ENCODE measurements at regions not wholly inside any gene's neighbourhood (a gene's known extent, or its start where the extent isn't known, plus 50 kb on each side); places are given as distances from the start of the nearest gene placed in this dataset.

DNA sequence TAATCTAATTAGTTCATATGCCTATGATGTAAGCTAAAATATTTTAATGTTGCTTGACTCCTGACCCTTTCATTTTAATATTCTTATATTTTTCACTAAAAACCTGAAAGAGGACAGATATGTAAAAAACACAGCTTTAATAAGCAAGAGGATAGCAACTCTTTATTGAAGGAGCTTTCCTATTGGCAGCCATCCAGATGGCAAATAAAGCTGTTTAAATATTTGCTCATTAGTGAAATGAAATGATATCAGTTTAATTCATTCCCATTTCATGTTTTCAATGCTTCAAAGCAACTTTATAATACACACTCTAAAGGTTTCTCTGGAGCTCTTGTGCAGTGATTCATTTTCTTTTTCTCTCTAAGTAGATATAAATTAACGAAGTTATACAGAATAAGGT is 473.4 kb downstream of the PCDH7 start:
- ChIA-PET POLR2A (ENCODE audit: partially characterized antibody) (no interaction called here), CTCF (ENCODE audit: partially characterized antibody) (interaction anchor here (1.3 kb wide), 1 partner anchor 20 kb away, joined by 4 read pairs; no protein-coding TSS in a partner anchor)
- H3K18ac ChIP-seq (ENCODE audit: extremely low read depth, low read length), result no peak overlapping the region
- no peak overlapping the region for H4K91ac ChIP-seq (replicated peaks; ENCODE audit: insufficient read length, low read length)
- H3K4me1 ChIP-seq (replicated peaks in 1 of 4; ENCODE audit: control insufficient read depth in 3 of 4, insufficient read depth in 4 of 4, low read length in 3 of 4), result no peaks in the 10 kb centered on the region
- no peak overlapping the region for H2AFZ ChIP-seq (ENCODE audit: low read length)
- no peak overlapping the region for H2BK12ac ChIP-seq (ENCODE audit: low read depth, low read length)
- H4K8ac ChIP-seq (ENCODE audit: extremely low read depth, insufficient read depth, low read length), result no peak overlapping the region
- no peak overlapping the region for H3K23ac ChIP-seq (ENCODE audit: insufficient read length)
- no peak overlapping the region for H2AK5ac ChIP-seq (ENCODE audit: low read depth, low read length)
- no peak overlapping the region for H2BK20ac ChIP-seq (ENCODE audit: low read length)
- no peaks in the 10 kb centered on the region for H3K27me3 ChIP-seq (replicated peaks in 1 of 4; ENCODE audit: control insufficient read depth in 3 of 4, extremely low read depth in 1 of 4, insufficient read depth in 3 of 4, low read length in 3 of 4)
- H3K9ac ChIP-seq (replicated peaks in 1 of 4; ENCODE audit: extremely low read depth in 1 of 4, low read depth in 3 of 4, low read length in 3 of 4), result no peak overlapping the region
- no peak overlapping the region for H2BK15ac ChIP-seq (ENCODE audit: low read length)
- H3K23me2 ChIP-seq (ENCODE audit: low read depth, low read length), result no peaks in the 10 kb centered on the region
- H3K14ac ChIP-seq (ENCODE audit: insufficient read length), result no peak overlapping the region
- no peak overlapping the region for H3K27ac ChIP-seq (ENCODE audit: low read depth, low read length)
- no peaks in the 10 kb centered on the region for H4K20me1 ChIP-seq (replicated peaks in 1 of 2; ENCODE audit: control insufficient read depth in 1 of 2, insufficient read depth in 2 of 2, low read length in 2 of 2)
- H3K79me2 ChIP-seq (ENCODE audit: control insufficient read depth in 1 of 2, insufficient read depth in 2 of 2, low read length in 2 of 2), result no peaks in the 10 kb centered on the region
- H3K4ac ChIP-seq (replicated peaks; ENCODE audit: insufficient read length, low read depth, low read length), result no peak overlapping the region
- H3K56ac ChIP-seq (replicated peaks; ENCODE audit: insufficient read length, low read depth, low read length), result no peak overlapping the region
- no peak overlapping the region for H4K5ac ChIP-seq (ENCODE audit: insufficient read length, low read depth, low read length)
- no peaks in the 10 kb centered on the region for H3K36me3 ChIP-seq (ENCODE audit: control insufficient read depth in 2 of 4, insufficient read depth in 4 of 4, low read length in 3 of 4)
- DNase-seq (ENCODE audit: low read depth in 1 of 2, low spot score in 2 of 2), result no peak
- H3K4me2 ChIP-seq (ENCODE audit: insufficient read depth in 1 of 2, low read depth in 2 of 2, low read length in 2 of 2), result no peak overlapping the region
- no peak overlapping the region for H3K4me3 ChIP-seq (ENCODE audit: extremely low read depth in 1 of 4, insufficient read depth in 2 of 4, low read depth in 3 of 4, low read length in 4 of 4)
- H3K79me1 ChIP-seq (ENCODE audit: low read depth, low read length), result no peaks in the 10 kb centered on the region
- no peak overlapping the region for H2BK120ac ChIP-seq (replicated peaks; ENCODE audit: low read depth, low read length)
- H3K9me3 ChIP-seq (ENCODE audit: insufficient read depth in 2 of 2, low read depth in 1 of 2, low read length in 1 of 2), result no peaks in the 10 kb centered on the region
- no peak for FAIRE-seq
- WGBS, 2 experiments (ENCODE audit: extremely low coverage in 1 of 2, insufficient coverage in 1 of 2, insufficient read length in 1 of 2, insufficient replicate concordance in 2 of 2, low coverage in 1 of 2, low lambda C conversion rate in 2 of 2, missing lambda C conversion rate in 1 of 2), result 82% methylated on average over 1 of the region's 1 CpG; no CpG with 5 or more reads in 1 of the 2 experiments
- no peak overlapping the region for H2BK5ac ChIP-seq (ENCODE audit: low read depth, low read length)
- TF ChIP-seq JUN (IDR thresholded peaks at IDR 0.05; ENCODE audit: low read depth, low read length), result no peak
- no peak for TF ChIP-seq RFX5 (IDR thresholded peaks at IDR 0.05; ENCODE audit: borderline replicate concordance, low read depth, low read length)
- no peak for TF ChIP-seq MAFK (IDR thresholded peaks at IDR 0.05; ENCODE audit: low read depth, low read length)
- no peak for TF ChIP-seq ATF2 (IDR thresholded peaks at IDR 0.05; ENCODE audit: low read length)
- no peak for TF ChIP-seq KDM1A (IDR thresholded peaks at IDR 0.05; ENCODE audit: borderline replicate concordance, low read length)
- no peak for TF ChIP-seq JUND (IDR thresholded peaks at IDR 0.05; ENCODE audit: low read length)
- TF ChIP-seq SIN3A (conservative IDR thresholded peaks at IDR 0.05 in 1 of 2, IDR thresholded peaks at IDR 0.05 in 1 of 2; ENCODE audit: low read depth in 1 of 2, low read length in 2 of 2), result no peak
- TF ChIP-seq NRF1 (IDR thresholded peaks at IDR 0.05; ENCODE audit: low read depth, low read length), result no peak
- no peak for TF ChIP-seq POLR2AphosphoS5 (IDR thresholded peaks at IDR 0.05; ENCODE audit: low read depth, low read length)
- no peak for TF ChIP-seq RXRA (IDR thresholded peaks at IDR 0.05; ENCODE audit: insufficient read depth, low read depth, low read length)
- no peak for TF ChIP-seq SP2 (IDR thresholded peaks at IDR 0.05; ENCODE audit: low read length)
- no peak for TF ChIP-seq ASH2L (IDR thresholded peaks at IDR 0.05; ENCODE audit: low read length)
- no peak for TF ChIP-seq EGR1 (IDR thresholded peaks at IDR 0.05; ENCODE audit: borderline replicate concordance, low read depth, low read length)
- TF ChIP-seq POU5F1 (IDR thresholded peaks at IDR 0.05; ENCODE audit: low read depth, low read length), result no peak
